ENCODE measurements at regions not wholly inside any gene's neighbourhood (a gene's known extent, or its start where the extent isn't known, plus 50 kb on each side); places are given as distances from the start of the nearest gene placed in this dataset.

DNA sequence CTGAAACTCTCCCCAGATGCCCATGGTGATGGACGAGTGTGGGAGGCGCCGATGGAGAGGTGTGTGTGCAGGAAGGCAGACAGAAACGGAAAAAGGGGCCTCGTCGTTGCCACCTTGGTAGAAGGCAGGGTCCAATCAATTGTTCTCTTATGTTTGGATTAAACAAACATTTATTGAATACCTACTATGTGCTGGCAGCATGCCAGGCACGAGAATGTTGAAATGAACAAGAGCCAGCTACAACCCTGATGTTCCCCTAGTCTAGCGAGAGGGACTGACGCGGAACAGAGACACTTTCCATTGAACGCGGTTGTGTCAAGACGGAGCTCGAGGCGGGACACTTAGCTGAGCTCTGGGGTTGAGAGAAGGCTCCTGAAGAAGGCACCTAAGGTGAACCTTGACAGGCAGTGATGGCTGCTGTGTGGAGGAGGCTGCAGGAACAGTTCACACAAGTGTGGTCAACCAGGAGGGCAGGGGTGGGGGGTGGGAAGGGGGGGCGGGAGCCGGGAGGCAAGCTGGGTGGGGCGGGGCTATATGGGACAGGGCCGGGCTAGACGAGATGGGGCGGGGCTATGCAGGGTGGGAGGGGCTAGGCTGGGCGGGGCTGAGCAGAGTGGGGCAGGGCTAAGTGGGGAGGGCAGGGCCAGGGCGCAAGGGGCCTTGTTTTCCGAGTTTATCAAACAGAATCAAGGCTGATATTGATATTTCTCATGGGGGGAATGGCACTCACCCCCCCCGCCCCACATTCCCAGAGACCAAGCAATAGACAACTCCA, 181.0 kb downstream of the GATA3 start:
- no peak overlapping the region for H3K4me3 ChIP-seq (ENCODE audit: low read depth, low read length)
- DNase-seq (ENCODE audit: low read depth) = no peak
- TF ChIP-seq, protein P1, sequence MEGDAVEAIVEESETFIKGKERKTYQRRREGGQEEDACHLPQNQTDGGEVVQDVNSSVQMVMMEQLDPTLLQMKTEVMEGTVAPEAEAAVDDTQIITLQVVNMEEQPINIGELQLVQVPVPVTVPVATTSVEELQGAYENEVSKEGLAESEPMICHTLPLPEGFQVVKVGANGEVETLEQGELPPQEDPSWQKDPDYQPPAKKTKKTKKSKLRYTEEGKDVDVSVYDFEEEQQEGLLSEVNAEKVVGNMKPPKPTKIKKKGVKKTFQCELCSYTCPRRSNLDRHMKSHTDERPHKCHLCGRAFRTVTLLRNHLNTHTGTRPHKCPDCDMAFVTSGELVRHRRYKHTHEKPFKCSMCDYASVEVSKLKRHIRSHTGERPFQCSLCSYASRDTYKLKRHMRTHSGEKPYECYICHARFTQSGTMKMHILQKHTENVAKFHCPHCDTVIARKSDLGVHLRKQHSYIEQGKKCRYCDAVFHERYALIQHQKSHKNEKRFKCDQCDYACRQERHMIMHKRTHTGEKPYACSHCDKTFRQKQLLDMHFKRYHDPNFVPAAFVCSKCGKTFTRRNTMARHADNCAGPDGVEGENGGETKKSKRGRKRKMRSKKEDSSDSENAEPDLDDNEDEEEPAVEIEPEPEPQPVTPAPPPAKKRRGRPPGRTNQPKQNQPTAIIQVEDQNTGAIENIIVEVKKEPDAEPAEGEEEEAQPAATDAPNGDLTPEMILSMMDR (IDR thresholded peaks at IDR 0.05; ENCODE audit: insufficient read depth, low read depth, low read length) = no peak

DNA sequence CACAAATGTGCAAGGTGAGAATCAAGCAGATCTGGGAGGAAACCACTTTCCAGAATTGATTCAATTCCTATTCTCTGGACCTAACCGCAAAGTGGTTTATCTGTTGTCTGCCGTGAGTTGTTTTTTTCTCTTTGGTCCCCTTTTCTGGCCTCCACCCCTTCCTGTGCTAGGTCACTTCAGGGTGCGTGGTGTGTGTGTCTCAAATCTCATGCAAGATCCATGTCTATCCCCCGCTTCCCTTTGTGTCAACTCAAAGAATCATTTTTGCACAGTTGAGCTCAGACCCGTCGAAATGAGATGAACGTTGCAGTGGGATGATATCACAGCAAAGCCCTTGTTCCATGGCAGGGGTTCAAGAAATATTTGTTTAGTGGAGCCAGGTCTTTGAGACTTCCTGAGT, 184.5 kb downstream of the GATA3 start:
- no peak for DNase-seq (ENCODE audit: low read depth)
- no peak overlapping the region for H3K4me3 ChIP-seq (ENCODE audit: low read depth, low read length)
- TF ChIP-seq, protein P1 (IDR thresholded peaks at IDR 0.05; ENCODE audit: insufficient read depth, low read depth, low read length) = no peak

DNA sequence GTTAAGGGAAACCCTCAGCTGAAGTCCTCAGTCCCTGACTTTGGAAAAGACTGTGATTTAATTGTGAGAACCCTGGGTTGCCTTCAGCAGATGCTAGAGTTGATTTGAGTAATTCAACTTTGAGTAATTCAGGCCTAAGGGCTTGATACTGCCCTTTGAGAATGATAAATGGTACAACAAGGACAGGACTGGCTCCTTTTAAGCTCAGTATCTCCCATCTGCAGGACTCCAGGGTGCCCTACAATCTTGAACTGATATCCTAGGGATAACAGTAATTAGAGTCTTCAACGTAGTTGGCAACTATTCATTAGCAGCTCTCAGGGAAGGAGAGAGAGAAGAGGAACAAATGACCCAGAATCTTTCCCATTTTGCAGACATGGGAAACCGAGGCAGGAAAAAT, 186.4 kb downstream of the GATA3 start:
- no peak overlapping the region for H3K4me3 ChIP-seq (ENCODE audit: low read depth, low read length)
- TF ChIP-seq, protein P1 (IDR thresholded peaks at IDR 0.05; ENCODE audit: insufficient read depth, low read depth, low read length) = no peak
- DNase-seq (ENCODE audit: low read depth) = no peak

DNA sequence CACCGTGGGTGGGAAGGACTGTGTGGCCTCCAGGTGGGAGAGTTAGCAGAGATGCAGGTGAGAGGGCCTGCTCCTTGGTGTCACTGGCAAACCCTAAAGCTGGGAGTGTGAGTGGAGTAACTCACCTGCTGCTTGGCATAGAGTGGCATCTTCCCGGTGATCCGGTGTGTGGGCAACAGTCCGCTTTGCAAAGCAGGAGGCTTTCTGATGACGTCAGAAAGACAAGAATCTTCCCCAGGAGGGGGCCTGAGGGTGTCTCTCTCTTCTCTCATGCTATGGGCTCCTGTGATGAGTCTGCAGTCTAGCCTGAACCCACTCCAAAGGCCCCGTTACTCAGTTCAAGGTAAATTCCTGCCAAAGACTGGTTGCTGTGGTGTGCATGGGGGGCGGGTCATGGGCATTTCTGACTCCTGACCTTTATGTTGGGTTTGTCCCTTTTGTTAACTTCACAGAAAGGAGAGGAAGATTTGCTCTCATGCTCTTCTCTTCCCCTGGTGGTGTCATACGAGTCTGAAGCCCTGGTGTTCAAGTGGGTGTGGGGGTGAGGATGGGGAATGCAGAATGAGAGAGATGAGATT, 187.9 kb downstream of the GATA3 start:
- no peak for DNase-seq (ENCODE audit: low read depth)
- H3K4me3 ChIP-seq (ENCODE audit: low read depth, low read length) = no peak overlapping the region
- TF ChIP-seq, protein P1 (IDR thresholded peaks at IDR 0.05; ENCODE audit: insufficient read depth, low read depth, low read length) = no peak

DNA sequence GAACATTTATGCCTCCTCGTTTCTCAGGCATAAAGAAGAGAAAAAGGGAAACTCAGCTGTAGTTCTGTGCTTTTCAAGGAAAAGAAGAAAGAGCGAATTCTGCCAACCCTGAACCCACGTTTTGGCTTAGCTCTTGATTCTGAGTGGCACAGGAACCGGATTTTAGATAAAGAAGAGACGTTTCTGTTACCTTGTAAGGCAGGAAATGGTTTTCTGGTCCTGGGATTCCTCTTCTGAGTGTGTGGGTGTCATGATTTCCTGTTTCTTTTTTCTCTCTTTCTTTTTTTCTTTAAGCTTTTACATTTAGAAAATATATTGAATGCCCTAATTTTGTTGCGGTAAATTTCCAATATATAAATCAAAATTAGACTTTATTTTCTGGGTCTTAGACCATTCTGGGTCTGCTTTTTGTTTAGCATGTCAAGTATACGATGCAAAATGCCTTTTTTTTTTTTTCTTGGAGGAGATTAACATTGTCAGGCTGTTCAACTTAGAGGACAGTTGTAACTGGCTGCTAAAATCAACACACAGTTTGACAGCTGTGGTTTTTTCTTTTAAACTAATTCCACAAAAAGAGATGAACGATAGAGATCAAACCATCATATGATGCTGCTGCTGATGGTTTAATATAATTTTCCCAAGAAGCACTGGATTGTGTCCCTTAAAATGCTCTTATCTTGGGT, 190.8 kb downstream of the GATA3 start:
- no peak overlapping the region for H3K4me3 ChIP-seq (ENCODE audit: low read depth, low read length)
- TF ChIP-seq, protein P1 (IDR thresholded peaks at IDR 0.05; ENCODE audit: insufficient read depth, low read depth, low read length) = no peak
- no peak for DNase-seq (ENCODE audit: low read depth)

DNA sequence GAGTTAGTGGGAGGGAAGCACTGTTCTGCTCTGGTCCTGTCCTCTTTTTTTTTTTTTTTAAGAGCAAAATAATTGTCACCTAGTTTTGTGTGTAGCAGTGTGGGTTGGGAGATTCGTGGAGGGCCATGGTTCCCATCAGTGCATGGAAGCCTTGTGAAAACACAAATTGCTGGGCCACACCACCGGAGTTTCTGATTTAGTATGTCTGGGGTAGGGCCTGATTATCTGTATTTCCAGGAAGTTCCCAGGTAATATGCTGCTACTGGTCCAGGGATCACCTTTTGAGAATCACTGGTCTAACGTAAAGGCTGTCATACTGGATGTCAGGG, 191.3 kb downstream of the GATA3 start:
- H3K4me3 ChIP-seq (ENCODE audit: low read depth, low read length) = no peak overlapping the region
- TF ChIP-seq, protein P1 (IDR thresholded peaks at IDR 0.05; ENCODE audit: insufficient read depth, low read depth, low read length) = no peak
- DNase-seq (ENCODE audit: low read depth) = no peak
